ENCODE measurements at regions not wholly inside any gene's neighbourhood (a gene's known extent, or its start where the extent isn't known, plus 50 kb on each side); places are given as distances from the start of the nearest gene placed in this dataset.

GRCh38 chr3:139868773-139869172, 66.2 kb upstream of the CLSTN2 start:
- no peak overlapping the region for H3K4me3 Mint-ChIP-seq
- no peak for ATAC-seq
- TF ChIP-seq TEAD1 (CRISPR knock-in tag; IDR thresholded peaks at IDR 0.05) (no peak), KAT7 (CRISPR knock-in tag; IDR thresholded peaks at IDR 0.05; ENCODE audit: borderline replicate concordance) (no peak), NR2C2 (CRISPR knock-in tag; IDR thresholded peaks at IDR 0.05) (no peak), HMGA2 (CRISPR knock-in tag; IDR thresholded peaks at IDR 0.05) (peak; percentile 86)
- TF ChIP-seq, protein P1, sequence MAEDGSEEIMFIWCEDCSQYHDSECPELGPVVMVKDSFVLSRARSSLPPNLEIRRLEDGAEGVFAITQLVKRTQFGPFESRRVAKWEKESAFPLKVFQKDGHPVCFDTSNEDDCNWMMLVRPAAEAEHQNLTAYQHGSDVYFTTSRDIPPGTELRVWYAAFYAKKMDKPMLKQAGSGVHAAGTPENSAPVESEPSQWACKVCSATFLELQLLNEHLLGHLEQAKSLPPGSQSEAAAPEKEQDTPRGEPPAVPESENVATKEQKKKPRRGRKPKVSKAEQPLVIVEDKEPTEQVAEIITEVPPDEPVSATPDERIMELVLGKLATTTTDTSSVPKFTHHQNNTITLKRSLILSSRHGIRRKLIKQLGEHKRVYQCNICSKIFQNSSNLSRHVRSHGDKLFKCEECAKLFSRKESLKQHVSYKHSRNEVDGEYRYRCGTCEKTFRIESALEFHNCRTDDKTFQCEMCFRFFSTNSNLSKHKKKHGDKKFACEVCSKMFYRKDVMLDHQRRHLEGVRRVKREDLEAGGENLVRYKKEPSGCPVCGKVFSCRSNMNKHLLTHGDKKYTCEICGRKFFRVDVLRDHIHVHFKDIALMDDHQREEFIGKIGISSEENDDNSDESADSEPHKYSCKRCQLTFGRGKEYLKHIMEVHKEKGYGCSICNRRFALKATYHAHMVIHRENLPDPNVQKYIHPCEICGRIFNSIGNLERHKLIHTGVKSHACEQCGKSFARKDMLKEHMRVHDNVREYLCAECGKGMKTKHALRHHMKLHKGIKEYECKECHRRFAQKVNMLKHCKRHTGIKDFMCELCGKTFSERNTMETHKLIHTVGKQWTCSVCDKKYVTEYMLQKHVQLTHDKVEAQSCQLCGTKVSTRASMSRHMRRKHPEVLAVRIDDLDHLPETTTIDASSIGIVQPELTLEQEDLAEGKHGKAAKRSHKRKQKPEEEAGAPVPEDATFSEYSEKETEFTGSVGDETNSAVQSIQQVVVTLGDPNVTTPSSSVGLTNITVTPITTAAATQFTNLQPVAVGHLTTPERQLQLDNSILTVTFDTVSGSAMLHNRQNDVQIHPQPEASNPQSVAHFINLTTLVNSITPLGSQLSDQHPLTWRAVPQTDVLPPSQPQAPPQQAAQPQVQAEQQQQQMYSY (CRISPR knock-in tag; IDR thresholded peaks at IDR 0.05), result no peak
- TF ChIP-seq, protein P2, sequence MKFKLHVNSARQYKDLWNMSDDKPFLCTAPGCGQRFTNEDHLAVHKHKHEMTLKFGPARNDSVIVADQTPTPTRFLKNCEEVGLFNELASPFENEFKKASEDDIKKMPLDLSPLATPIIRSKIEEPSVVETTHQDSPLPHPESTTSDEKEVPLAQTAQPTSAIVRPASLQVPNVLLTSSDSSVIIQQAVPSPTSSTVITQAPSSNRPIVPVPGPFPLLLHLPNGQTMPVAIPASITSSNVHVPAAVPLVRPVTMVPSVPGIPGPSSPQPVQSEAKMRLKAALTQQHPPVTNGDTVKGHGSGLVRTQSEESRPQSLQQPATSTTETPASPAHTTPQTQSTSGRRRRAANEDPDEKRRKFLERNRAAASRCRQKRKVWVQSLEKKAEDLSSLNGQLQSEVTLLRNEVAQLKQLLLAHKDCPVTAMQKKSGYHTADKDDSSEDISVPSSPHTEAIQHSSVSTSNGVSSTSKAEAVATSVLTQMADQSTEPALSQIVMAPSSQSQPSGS (CRISPR knock-in tag; IDR thresholded peaks at IDR 0.05; ENCODE audit: borderline replicate concordance, low read depth), result no peak
- H3K4me1 Mint-ChIP-seq, result no peaks in the 10 kb centered on the region
- H3K27ac Mint-ChIP-seq, result no peak overlapping the region
- ChIA-PET CTCF (no interaction called here), POLR2A (no interaction called here)
- no peaks in the 10 kb centered on the region; the same call in 1 of the 2 replicates for H3K27me3 Mint-ChIP-seq (ENCODE audit: low read depth)
- DNase-seq (ENCODE audit: low spot score), result no peak
- peaks cover 5% of the 10 kb centered on the region for H3K9me3 Mint-ChIP-seq
- no peaks in the 10 kb centered on the region for H3K36me3 Mint-ChIP-seq

GRCh38 chr3:139848660-139849059, 86.3 kb upstream of the CLSTN2 start:
- ATAC-seq (no peak), DNase-seq (ENCODE audit: low spot score) (no peak)
- H3K36me3 Mint-ChIP-seq, result no peaks in the 10 kb centered on the region; the same call in 1 of the 2 replicates
- H3K4me3 Mint-ChIP-seq, result no peak overlapping the region
- H3K4me1 Mint-ChIP-seq, result peaks cover 10% of the 10 kb centered on the region
- POLR2A ChIA-PET, result no interaction called here
- peaks cover 42% of the 10 kb centered on the region for H3K9me3 Mint-ChIP-seq
- peaks cover 3% of the 10 kb centered on the region for H3K27me3 Mint-ChIP-seq (ENCODE audit: low read depth)
- TF ChIP-seq KAT7 (CRISPR knock-in tag; IDR thresholded peaks at IDR 0.05; ENCODE audit: borderline replicate concordance) (no peak), FOXP1 (CRISPR knock-in tag; IDR thresholded peaks at IDR 0.05; ENCODE audit: borderline replicate concordance) (no peak), TP53 (CRISPR knock-in tag; IDR thresholded peaks at IDR 0.05) (no peak), PRRX2 (CRISPR knock-in tag; IDR thresholded peaks at IDR 0.05) (no peak), USF1 (CRISPR knock-in tag; IDR thresholded peaks at IDR 0.05) (no peak), NFE2L1 (CRISPR knock-in tag; IDR thresholded peaks at IDR 0.05) (no peak), JUN (CRISPR knock-in tag; IDR thresholded peaks at IDR 0.05) (no peak)
- H3K27ac Mint-ChIP-seq, result no peak overlapping the region
- CTCF ChIA-PET, result interaction anchor here (0.6 kb wide), 1 partner anchor 19 kb away, joined by 3 read pairs; no protein-coding TSS in a partner anchor

- Mint-ChIP-seq H3K27me3 (ENCODE audit: low read depth) (peaks cover 3% of the 10 kb centered on the region; the same call in 1 of the 2 replicates), H3K9me3 (peaks cover 32% of the 10 kb centered on the region), H3K36me3 (no peaks in the 10 kb centered on the region; the same call in 1 of the 2 replicates), H3K27ac (no peak overlapping the region), H3K4me3 (no peak overlapping the region), H3K4me1 (peaks cover 10% of the 10 kb centered on the region)
- DNase-seq (ENCODE audit: low spot score) (no peak), ATAC-seq (no peak)
- ChIA-PET POLR2A (no interaction called here), CTCF (no interaction called here)
- TF ChIP-seq ZNF423 (CRISPR knock-in tag; IDR thresholded peaks at IDR 0.05), result no peak
- no peak for TF ChIP-seq USF1 (CRISPR knock-in tag; IDR thresholded peaks at IDR 0.05)
- no peak for TF ChIP-seq CREB1 (CRISPR knock-in tag; IDR thresholded peaks at IDR 0.05)
- no peak for TF ChIP-seq CBFB (CRISPR knock-in tag; IDR thresholded peaks at IDR 0.05; ENCODE audit: low read depth)
- TF ChIP-seq, protein P3, sequence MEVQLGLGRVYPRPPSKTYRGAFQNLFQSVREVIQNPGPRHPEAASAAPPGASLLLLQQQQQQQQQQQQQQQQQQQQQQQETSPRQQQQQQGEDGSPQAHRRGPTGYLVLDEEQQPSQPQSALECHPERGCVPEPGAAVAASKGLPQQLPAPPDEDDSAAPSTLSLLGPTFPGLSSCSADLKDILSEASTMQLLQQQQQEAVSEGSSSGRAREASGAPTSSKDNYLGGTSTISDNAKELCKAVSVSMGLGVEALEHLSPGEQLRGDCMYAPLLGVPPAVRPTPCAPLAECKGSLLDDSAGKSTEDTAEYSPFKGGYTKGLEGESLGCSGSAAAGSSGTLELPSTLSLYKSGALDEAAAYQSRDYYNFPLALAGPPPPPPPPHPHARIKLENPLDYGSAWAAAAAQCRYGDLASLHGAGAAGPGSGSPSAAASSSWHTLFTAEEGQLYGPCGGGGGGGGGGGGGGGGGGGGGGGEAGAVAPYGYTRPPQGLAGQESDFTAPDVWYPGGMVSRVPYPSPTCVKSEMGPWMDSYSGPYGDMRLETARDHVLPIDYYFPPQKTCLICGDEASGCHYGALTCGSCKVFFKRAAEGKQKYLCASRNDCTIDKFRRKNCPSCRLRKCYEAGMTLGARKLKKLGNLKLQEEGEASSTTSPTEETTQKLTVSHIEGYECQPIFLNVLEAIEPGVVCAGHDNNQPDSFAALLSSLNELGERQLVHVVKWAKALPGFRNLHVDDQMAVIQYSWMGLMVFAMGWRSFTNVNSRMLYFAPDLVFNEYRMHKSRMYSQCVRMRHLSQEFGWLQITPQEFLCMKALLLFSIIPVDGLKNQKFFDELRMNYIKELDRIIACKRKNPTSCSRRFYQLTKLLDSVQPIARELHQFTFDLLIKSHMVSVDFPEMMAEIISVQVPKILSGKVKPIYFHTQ (CRISPR knock-in tag; IDR thresholded peaks at IDR 0.05), result no peak
- TF ChIP-seq HMGXB4 (CRISPR knock-in tag; IDR thresholded peaks at IDR 0.05), result no peak
- no peak for TF ChIP-seq ERG (CRISPR knock-in tag; IDR thresholded peaks at IDR 0.05)
- no peak for TF ChIP-seq ATF1 (CRISPR knock-in tag; IDR thresholded peaks at IDR 0.05)
- no peak for TF ChIP-seq RORB (CRISPR knock-in tag; IDR thresholded peaks at IDR 0.05)
- TF ChIP-seq KAT7 (CRISPR knock-in tag; IDR thresholded peaks at IDR 0.05; ENCODE audit: borderline replicate concordance), result no peak
These were observed 88.3 kb upstream of the CLSTN2 start for GRCh38 chr3:139846729-139847128.

Data from WTC11 (cell line).